GM21825 (cell line): ENCODE measurements at regions not wholly inside any gene's neighbourhood (a gene's known extent, or its start where the extent isn't known, plus 50 kb on each side); places are given as distances from the start of the nearest gene placed in this dataset.

ENCODE experiments used
- ATAC-seq: cut with Tn5 transposase; IDR thresholded peaks from one replicate; pipeline ENCODE4 v1.9.1; 2021; ENCODE audit warnings: mild to moderate bottlenecking, moderate library complexity; ENCODE audit not compliant: unreplicated experiment

DNA sequence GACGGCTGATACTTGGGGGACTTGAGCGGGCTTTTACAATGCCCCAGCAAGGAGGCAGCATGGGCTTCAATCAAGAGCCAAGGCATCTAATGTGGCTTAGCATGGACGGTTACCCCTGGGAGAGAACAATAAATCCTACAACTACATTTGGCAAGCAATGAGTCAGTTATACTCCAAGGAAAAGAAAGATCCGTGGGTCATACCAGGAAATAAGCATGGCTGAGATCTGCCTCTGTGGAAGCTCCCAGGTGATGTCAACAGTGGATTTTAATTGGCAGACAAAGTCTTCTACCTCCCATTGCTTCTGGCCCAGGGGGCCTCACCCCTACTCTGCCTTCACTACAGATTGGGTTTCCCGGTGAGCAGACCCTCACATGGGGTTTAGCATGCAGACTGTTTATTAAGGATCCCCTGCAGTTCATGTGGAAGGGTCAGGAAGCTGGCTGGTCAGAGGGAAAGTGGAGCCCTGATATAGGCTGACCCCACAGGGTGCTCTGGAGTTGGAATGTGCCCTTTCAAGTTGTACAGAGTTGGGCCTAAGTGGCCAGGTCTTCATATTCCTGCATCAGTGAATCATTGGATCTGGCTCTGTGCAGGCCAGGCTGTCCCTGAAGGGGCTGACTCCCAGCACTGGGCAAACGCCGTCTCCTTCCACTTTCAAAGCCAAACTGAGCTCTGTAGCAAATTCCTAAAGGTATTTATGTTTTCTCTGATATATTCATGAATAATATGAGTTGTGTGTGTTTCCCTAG, 91.3 kb upstream of the GGTLC1 start:
- ATAC-seq, result no peak

DNA sequence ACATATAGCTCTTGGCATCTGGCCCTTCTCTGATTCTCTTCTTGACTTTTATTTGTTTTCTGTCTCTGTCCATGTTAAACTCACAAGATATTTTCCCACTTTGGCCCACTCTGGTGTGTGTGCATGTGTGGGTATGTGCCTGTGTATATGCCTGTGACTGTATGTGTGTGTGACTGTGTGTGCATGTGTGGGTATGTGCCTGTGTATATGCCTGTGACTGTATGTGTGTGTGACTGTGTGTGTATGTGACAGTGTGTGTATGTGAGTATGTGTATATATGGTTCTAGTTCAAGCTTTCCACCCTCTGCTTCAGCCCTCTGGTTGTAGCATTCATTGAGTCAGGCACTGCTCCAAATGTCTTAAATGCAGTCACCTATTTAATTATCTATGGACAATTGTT, 88.6 kb upstream of the GGTLC1 start:
- ATAC-seq, result no peak

DNA sequence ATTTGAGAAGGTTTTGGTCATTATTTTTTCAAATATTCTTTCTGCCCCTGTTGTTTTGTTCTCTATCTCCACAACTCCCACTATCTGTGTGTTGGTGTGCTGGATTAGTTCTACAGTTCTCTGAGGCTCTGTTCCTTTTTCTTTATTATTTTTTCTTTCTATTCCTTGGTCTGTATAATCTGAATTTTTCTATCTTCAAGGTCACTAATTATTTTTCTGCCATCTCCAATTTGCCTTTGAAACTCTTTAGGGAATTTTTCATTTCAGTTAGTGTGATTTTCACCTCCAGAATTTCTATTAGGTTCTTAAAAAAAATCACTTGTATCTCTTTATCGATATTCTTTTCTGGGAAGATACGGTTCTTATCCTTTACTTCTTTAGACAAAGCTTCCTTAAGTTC, 82.1 kb upstream of the GGTLC1 start:
- no peak for ATAC-seq

DNA sequence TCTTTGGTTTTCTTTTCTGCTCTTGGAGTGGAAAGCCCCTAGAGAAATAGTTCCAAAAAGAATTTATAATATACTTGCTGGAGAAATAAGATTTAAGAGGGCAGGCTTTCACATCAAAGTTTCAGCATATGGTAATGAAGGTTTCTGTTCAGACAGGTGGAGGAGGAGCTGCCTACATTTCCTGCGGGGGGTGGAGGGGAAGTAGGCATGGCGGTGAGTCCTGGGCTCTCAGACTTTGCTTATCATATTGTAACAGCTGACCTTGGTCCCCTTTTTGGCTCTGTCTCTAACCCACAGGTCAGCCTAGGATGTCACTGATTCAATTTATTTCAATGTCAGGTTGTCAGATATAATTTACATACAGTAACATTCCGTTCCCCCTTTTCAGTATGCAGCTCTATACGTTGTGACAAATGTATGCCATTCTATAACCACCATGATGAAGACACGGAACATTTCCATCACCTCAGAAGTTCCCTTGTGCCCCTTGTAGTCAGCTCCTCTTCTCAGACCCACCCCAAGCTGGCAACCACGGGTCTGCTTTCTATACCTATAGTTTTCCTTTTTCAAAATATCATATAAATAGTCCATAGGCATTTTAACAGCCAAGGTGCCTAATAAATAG, 77.6 kb upstream of the GGTLC1 start:
- ATAC-seq, result no peak

DNA sequence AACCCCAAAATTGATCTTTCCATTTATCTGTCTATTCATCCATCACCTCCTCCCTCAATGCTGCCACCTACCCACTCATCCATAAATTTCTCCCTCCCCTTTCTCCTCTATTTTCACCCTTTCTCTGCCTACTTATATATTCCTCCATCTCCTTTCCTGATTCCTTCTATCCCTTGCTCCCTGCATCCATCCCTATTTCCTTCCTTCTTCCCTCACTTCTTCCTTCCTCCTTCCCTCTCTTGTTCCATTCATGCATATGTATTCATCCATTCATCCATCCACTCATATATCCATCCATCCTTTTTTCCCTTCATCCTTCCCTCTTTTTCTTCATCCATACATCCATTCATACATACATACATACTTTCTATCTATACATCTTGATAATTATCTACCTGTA, 76.3 kb upstream of the GGTLC1 start:
- ATAC-seq, result no peak

DNA sequence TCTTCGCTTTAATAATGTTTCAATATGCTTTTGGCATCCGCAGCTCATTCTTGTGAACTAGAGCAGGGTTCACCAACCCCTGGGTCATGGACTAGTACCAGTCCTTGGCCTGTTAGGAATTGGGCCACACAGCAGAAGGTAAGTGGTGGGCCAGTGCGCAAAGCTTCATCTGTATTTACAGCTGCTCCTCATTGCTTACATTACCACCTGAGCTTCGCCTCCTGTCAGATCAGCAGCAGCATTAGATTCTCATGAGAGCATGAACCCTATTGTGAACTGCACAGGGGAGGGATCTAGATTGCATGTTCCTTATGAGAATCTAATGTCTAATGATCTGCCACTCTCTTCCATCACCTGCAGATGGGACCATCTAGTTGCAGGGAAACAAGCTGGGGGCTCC, 75.5 kb upstream of the GGTLC1 start:
- ATAC-seq, result no peak

DNA sequence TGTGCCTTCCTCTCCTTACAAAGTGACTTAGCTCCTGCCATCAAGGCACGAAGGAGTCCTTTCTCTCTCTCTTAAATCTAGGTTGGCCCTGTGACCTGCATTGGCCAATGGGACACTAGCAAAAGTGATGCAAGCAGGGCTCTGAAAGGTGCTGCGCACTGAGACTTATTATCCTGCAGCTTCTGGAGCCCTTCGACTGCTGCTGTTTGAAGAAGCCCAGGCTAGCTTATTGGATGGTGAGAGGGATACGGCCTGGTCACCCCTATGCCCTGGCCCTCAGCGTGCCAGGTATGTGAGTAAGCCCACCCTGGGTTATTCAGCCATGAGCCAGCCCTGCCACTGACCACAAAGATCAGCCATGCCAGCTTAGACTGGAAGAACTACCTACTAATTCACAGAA, 74.5 kb upstream of the GGTLC1 start:
- ATAC-seq, result no peak

DNA sequence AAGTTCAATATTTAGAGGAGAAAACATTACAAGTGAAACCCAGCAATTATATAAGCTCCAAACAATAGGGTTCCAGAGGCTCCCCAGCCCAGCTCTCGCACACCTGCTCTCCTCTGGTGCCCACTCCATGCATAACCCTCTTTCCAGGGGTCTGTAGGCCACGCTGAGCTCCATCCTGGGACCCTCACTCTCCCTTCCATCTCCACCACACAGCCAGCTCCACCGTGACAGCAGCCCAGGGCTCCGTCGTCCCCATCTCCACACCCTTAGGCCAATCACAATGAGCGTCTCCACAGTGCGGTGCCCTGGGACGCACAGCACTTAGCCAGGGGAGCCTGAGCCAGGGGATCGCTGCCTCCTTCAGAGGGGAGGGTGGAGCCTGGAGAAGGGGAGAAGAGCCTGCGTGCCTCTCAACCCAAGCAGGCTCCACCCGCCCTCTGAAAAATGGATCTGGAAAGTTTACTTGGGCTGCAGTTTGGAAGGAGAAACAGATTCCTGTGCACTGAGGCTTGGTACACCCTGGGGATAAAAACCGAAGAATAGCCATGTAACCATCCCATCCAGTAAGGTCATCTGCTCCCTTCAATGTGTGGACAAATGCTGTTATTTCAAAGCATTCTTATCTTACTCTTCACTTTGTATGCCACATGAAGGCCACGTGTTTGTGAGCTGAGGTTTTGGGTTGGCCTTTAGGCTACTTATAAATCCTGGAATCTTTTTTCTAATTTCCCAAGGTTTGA, 72.4 kb upstream of the GGTLC1 start:
- ATAC-seq, result no peak

DNA sequence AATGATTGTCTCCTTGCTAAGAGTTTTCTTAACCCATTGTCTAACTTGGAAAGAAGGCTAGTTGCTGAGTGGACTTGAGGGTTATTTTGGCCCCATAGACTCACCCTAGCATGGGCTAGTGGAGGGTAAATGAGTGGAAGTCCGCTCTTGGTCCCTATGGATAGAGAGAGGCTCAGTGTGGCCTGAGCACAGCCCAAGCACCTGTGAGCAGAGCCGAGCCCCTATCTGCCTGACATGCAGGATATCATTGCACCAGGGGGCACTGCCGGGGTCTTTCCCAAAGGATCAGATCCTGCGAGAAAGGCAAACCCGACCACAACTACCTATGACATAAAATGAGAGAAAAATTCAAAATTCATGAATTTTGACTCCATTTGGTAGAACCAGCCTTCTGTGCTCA, 70.6 kb upstream of the GGTLC1 start:
- ATAC-seq, result no peak

DNA sequence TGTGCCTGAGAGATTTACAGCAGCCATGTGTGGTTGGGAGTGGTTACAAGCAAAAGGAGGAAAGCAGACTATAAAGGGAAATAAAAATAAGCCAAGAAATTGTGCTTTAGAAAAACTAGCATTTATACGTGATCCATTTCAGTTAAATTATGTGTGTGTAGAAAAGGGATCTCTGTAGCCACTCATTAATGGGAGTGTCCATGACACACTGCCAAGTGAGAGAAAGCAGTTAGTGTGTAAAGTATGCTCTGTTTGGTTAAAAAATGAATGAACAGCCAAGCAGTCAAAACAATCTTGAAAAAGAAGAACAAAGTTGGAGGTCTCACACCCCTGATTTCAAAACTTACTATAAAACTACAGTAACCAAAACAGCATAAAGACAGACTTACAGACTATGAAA, 67.9 kb upstream of the GGTLC1 start:
- ATAC-seq, result no peak

DNA sequence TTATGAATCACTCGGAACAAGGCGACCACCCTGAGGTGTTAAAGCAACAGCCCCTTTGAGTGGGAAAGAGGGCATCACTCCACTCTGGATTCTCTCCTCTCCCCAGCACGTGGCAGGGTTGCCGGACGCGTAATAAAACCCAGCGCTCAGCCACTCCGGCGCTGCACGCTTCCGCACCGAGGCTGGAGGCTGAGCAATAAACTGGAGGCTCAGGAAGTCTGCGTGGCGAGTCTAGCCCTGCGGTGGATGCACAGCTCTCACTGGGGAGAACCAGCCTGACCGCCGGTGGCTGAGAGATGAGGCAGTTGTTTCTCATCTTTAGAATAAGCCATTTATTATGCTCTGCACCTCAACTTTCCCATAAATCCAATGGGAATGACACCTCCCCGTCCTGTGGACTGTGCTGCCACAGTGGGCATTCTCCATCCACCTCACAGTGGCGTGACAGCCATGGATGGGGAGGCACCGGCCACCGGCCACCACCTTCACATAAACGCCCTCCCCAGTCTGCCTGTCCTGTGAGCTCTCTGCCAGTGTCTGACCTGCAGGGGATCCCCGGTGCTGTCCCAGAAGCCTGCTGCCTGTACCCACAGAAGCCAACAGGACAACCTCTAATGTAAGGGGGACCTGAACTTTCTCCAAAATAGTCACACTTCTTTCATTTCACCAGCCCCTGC, 64.2 kb upstream of the GGTLC1 start:
- ATAC-seq, result no peak

DNA sequence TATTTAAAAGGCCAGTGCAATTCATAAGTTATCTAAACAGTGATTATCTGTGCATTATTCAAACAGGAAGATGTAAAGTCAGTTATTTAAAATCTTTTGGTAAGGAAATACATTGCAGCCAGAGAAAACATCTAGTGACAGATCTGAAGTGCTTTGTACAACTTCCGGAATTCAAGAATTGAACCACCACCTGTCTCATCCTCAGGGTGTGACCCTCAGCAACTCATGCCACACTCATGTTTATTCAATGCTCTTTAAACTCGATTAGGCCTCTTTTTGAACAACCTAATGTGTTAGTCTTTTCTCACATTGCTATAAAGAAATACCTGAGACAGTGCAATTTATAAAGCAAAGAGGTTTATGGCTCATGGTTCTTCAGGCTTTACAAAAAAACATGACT, 62.6 kb upstream of the GGTLC1 start:
- no peak for ATAC-seq

DNA sequence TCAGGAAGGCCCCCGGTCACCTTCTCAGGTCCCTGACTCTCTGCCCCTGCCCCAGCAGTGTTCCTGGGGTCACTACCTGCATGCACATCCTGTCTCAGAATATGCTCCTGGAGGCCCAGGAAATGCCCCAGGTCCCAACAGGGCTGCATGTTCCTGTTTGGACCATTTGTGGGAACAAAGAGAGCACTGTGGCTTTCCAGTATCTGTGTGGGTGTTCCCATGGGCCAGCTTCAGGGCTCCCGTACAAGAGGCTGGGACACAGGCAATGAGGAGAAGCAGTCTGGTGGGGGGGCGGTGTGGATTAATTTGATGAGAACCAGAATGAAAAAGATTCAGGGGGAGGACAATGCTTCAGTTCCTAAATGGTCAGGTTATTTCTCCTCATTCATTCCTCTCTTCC, 61.5 kb upstream of the GGTLC1 start:
- ATAC-seq, result no peak

DNA sequence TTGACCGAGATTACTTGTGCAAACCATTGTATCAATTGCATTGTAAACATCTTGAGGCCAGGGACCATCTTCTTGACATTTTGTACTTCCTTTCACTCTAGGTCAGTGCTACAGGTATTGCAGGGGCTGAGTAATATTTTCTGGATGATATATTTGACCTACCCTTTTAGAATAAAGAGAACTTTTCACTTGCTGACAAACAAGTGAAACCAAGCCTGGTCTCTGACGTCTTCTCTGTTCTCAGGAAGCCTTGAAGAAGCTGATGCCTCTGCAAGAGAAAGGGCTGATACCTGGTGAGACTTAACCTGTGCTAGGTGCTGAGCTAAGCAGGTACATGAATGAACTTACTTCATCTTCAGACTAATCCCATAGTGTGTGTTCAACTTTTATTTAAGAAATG, 60.5 kb upstream of the GGTLC1 start:
- ATAC-seq, result no peak

DNA sequence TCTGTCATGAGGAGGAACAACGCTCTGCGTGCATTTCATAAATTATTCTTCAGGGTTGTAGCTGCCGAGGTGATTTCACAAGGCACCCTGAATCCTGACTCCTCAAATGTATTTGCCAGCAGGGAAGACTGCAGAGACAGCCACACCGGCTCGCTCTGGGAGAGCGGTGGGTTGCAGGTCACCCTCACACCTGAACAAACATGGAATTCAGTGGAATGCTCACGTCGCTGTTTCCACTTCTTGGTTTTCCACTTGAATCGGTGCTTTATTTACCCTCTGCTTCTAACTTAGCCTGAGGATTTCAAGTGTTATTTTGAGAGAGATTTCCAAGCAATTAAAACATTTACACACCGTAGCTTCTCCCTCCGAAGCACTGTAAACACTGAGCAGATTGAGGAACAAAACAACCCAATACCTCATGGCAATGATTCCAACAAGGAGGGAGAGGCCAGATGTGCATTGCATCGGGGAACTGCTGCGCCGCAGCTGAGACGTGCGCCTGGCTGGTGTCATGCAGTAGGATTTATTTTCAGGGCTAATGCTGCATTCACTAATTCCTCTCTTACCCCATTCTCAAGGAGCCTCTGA, 59.5 kb upstream of the GGTLC1 start:
- ATAC-seq, result no peak

DNA sequence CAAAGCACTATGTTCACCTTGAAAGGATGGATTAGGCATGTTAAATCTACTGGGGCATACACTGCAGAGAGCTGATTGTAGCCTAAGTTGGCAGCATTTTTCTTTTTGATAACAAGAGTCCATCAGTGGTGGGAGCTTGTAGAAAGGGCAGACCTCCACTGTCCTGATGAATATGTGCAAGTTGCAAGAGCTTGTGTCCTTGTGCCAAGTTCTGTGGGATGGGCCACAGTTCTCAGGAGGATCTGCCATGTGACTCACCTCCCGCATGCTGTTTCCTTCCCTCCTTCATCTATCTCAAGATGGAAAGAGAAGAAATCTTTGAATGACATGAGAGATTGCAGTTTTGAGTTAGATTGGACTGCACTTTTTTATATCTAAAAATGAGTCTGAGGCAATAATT, 58.3 kb upstream of the GGTLC1 start:
- no peak for ATAC-seq

DNA sequence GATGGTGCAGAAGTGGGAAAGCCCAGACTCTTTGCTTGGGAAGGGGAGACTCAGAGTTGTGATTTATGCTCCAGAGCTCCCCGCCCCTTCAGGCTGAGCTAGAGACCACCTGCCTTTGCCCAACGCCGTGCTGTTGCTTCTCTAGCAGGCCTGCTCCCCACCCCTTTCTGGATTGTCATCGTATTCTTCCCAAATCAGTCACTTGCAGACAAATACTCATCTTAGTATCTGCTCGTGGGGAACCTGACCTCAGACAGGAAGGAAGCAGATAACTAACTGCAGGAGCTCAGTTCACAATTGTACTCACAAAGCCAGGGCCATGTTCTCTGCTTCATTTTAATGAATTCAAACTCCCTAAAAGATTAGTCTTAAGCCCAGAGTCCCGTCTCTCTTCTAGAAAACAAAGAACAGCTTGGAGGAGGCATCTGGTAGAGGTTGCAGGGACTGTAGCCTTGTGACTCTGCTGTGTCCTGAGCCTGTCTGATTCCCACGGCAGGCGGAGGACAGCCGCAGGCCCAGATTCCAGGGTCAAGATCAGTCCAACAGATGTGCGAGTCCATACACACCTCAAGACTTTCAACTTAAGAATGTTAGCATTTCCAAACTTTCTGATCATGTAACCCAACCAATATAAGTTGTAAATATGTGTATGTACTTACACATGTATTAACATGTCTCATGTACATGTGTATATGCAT, 57.2 kb upstream of the GGTLC1 start:
- ATAC-seq, result no peak

DNA sequence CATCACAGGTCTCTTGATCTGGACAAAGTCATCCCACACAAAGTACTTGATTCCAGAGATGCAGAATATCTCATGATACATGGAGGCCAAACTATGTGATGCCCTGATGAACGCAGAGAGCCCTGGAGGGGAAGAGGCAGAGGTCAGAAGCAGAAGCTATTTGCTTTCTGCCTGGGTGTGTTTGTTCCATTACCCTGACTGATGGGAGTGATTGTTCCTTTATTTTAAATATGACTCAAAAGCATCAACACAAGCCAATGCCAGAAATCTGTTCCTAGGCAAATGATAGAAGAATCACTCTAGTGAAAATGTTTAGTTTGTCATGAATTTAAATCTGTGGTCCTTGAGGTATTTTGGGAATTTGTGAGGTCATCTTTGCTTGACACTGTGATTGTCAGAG, 54.7 kb upstream of the GGTLC1 start:
- no peak for ATAC-seq

DNA sequence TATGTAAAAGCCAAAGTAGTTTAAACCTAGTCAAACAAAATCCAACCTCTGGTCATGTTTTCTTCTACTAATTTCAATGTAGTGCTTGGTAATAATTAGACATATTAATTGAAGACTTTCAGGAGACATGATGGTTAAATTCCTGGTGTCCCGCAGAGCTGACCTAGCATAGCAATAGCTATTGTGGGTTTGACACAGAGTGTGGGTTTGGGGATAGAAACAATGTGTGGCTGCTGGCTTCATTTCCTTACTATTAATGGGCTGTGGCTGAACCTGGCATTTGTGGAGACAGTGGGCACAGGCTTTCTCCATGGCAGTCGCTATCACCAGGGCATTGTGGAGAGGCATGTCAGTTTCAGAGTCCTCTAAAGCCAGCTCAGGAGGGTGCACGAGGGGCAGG, 54.1 kb upstream of the GGTLC1 start:
- no peak for ATAC-seq

DNA sequence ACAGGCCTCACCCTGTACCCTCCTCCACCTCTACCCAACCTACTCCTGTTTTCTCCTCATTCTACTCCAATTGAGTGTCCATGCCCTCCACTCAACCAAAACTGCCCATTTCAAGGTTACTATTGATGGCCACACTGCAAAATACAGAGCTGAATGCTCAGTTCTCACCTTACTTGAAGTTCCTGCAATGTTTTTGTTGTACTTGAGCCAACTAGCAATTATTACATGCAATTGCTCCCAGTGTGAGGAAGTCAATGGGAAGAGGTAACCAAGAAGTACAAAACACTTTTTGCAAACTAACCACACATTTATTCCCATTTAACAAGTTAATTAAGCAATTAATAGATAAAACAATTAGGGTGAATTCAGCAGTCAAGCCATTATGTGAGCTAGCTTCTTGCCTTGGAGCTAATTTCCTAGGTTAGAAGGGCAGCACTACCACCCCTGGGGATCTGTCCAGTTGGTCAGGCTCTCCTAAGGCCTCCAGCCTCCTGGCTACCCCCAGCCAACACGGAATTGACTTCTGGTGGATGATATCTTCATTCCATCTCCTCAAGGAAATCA, 52.4 kb upstream of the GGTLC1 start:
- no peak for ATAC-seq
